Liver (tissue), 8 donors: ENCODE measurements at regions not wholly inside any gene's neighbourhood (a gene's known extent, or its start where the extent isn't known, plus 50 kb on each side); places are given as distances from the start of the nearest gene placed in this dataset.
A peak's percentile ranks its signal among the peaks of the same experiment; 100 is the strongest.

ENCODE experiments used
- DNase-seq: peaks from one replicate; pipeline ENCODE4 v3.0.0-alpha.2; 2017; ENCODE audit warnings: low spot score
- H3K27ac ChIP-seq, 2 donors: one replicate each; pipeline ENCODE4 v1.7.0; 2013; ENCODE audit warnings: inconsistent platforms in 2 of 2, low read length in 2 of 2, control low read depth in 1 of 2, low read depth in 1 of 2, mild to moderate bottlenecking in 1 of 2
- H3K27me3 ChIP-seq, 4 donors: one replicate each; pipeline versions ENCODE4 v1.6.1 to v1.7.0; 2013; ENCODE audit warnings: low read length in 3 of 4, inconsistent platforms in 1 of 4, mild to moderate bottlenecking in 1 of 4, moderate library complexity in 1 of 4; ENCODE audit not compliant: control insufficient read depth in 4 of 4, insufficient read depth in 4 of 4
- H3K36me3 ChIP-seq, 4 donors: one replicate each; pipeline versions ENCODE4 v1.6.1 to v1.7.0; 2013; ENCODE audit warnings: low read length in 3 of 4, mild to moderate bottlenecking in 3 of 4, low read depth in 1 of 4, moderate library complexity in 1 of 4; ENCODE audit not compliant: control insufficient read depth in 4 of 4, insufficient read depth in 3 of 4
- H3K4me1 ChIP-seq, 4 donors: one replicate each; pipeline versions ENCODE4 v1.6.1 to v1.7.0; 2013; ENCODE audit warnings: low read length in 3 of 4, mild to moderate bottlenecking in 3 of 4, moderate library complexity in 1 of 4; ENCODE audit not compliant: control insufficient read depth in 4 of 4, insufficient read depth in 4 of 4
- H3K4me3 ChIP-seq, 3 donors: one replicate each; pipeline versions ENCODE4 v1.6.1 to v1.7.0; 2013; ENCODE audit warnings: low read length in 3 of 3, control low read depth in 1 of 3, low read depth in 1 of 3, mild to moderate bottlenecking in 1 of 3
- H3K9ac ChIP-seq, 2 donors: one replicate each; pipeline ENCODE4 v1.7.0; 2013; ENCODE audit warnings: low read length in 2 of 2, mild to moderate bottlenecking in 2 of 2, moderate library complexity in 2 of 2, control low read depth in 1 of 2, low read depth in 1 of 2
- H3K9me3 ChIP-seq, 4 donors: one replicate each; pipeline versions ENCODE4 v1.6.1 to v1.7.0; 2013; ENCODE audit warnings: low read length in 3 of 4; ENCODE audit not compliant: control insufficient read depth in 4 of 4
- EGR1 ChIP-seq, 2 donors: IDR thresholded peaks; 2 replicates each; pipeline ENCODE4 v1.6.1; 2016 to 2018; ENCODE audit warnings: antibody characterized with exemption in 2 of 2, low read depth in 2 of 2
- FOXA1 ChIP-seq: IDR thresholded peaks from 2 replicates; pipeline ENCODE4 v1.6.1; 2016; ENCODE audit warnings: antibody characterized with exemption
- FOXA2 ChIP-seq: IDR thresholded peaks from 2 replicates; pipeline ENCODE4 v1.6.1; 2016; ENCODE audit warnings: antibody characterized with exemption
- GABPA ChIP-seq, 2 donors: IDR thresholded peaks in 1 of 2; conservative IDR thresholded peaks in 1 of 2; 2 replicates each; pipeline ENCODE4 v1.6.1; 2016; ENCODE audit warnings: antibody characterized with exemption in 2 of 2, mild to moderate bottlenecking in 1 of 2, moderate library complexity in 1 of 2
- HNF4A ChIP-seq, 2 donors: conservative IDR thresholded peaks; 2 replicates each; pipeline ENCODE4 v1.6.1; 2016; ENCODE audit warnings: antibody characterized with exemption in 2 of 2, mild to moderate bottlenecking in 2 of 2
- HNF4G ChIP-seq: IDR thresholded peaks from 2 replicates; pipeline ENCODE4 v1.6.1; 2016; ENCODE audit warnings: antibody characterized with exemption
- JUND ChIP-seq, 2 donors: IDR thresholded peaks; 2 replicates each; pipeline ENCODE4 v1.6.1; 2016; ENCODE audit warnings: antibody characterized with exemption in 2 of 2
- NR2F2 ChIP-seq: IDR thresholded peaks from 2 replicates; pipeline ENCODE4 v1.6.1; 2016; ENCODE audit warnings: antibody characterized with exemption
- RAD21 ChIP-seq, 2 donors: IDR thresholded peaks; 2 replicates each; pipeline ENCODE4 v1.6.1; 2016; ENCODE audit warnings: antibody characterized with exemption in 2 of 2, mild to moderate bottlenecking in 2 of 2
- RXRA ChIP-seq, 2 donors: IDR thresholded peaks; 2 replicates each; pipeline ENCODE4 v1.6.1; 2017 to 2018; ENCODE audit warnings: antibody characterized with exemption in 2 of 2, mild to moderate bottlenecking in 1 of 2
- SP1 ChIP-seq: IDR thresholded peaks from 2 replicates; pipeline ENCODE4 v1.6.1; 2018; ENCODE audit warnings: antibody characterized with exemption, mild to moderate bottlenecking
- TAF1 ChIP-seq: conservative IDR thresholded peaks from 2 replicates; pipeline ENCODE4 v1.6.1; 2016; ENCODE audit warnings: antibody characterized with exemption, mild to moderate bottlenecking
- YY1 ChIP-seq: IDR thresholded peaks from 2 replicates; pipeline ENCODE4 v1.6.1; 2016; ENCODE audit warnings: antibody characterized with exemption, mild to moderate bottlenecking
- WGBS: extraction: QIAGEN DNeasy Blood & Tissue Kit; methylation state at CpG from one replicate; pipeline ENCODE4 v1.1.7; 2013; 5-methylcytosine and 5-hydroxymethylcytosine counted together
- TF ChIP-seq, protein P1 (sequence below): fragments of 150-350 bp; IDR thresholded peaks from 2 replicates; pipeline ENCODE4 v1.5.1; 2017; ENCODE audit warnings: improper control_type of control experiment, low read depth, low read length; ENCODE audit not compliant: missing input control
- TF ChIP-seq, protein P2 (sequence below): IDR thresholded peaks from 2 replicates; pipeline ENCODE4 v1.6.1; 2016; ENCODE audit warnings: antibody characterized with exemption
- TF ChIP-seq, protein P3 (sequence below): IDR thresholded peaks from 2 replicates; pipeline ENCODE4 v1.6.1; 2016; ENCODE audit warnings: antibody characterized with exemption
- TF ChIP-seq, protein P4 (sequence below): IDR thresholded peaks from 2 replicates; pipeline ENCODE4 v1.6.1; 2016; ENCODE audit warnings: antibody characterized with exemption, mild to moderate bottlenecking
- TF ChIP-seq, protein P5 (sequence below): IDR thresholded peaks from 2 replicates; pipeline ENCODE4 v1.6.1; 2016; ENCODE audit warnings: antibody characterized with exemption
- donor health status: healthy.
- donor health status: healthy.
- donor health status: healthy.
- donor health status: healthy.
- donor health status: healthy.

DNA sequence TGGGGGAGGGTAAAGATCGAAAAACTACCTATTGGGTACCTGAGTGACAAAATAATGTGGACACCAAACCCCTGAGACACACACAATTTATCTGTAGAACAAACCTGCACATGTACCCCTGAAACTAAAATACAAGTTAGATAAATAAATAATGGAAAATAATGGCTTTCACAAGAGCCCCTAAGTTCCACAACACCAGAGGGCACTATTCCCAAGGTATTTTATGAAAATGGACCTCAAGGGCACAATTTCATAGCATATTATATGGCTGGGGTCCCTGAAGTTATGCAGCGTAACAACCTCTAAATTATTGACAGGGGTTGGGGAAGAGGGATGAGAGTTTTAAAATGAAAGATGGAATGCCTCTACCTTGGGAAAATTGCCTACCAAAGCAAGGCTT lies 81.3 kb upstream of the TMEM33 start:
- Histone ChIP-seq H3K27ac (no peak overlapping the region), H3K9ac (no peak overlapping the region), H3K27me3 (no peaks in the 10 kb centered on the region), H3K36me3 (no peaks in the 10 kb centered on the region), H3K4me1 (no peaks in the 10 kb centered on the region), H3K4me3 (no peak overlapping the region), H3K9me3 (no peaks in the 10 kb centered on the region)
- WGBS: 82% methylated on average over 2 of the region's 2 CpGs
- TF ChIP-seq HNF4G (no peak), SP1 (no peak), FOXA2 (no peak), FOXA1 (no peak), EGR1 (IDR thresholded peaks at IDR 0.05; ENCODE audit: low read depth in 2 of 2) (no peak), TAF1 (no peak), RAD21 (IDR thresholded peaks at IDR 0.05) (peak; percentile 83 to 88), NR2F2 (no peak), GABPA (IDR thresholded peaks at IDR 0.05 in 1 of 2, conservative IDR thresholded peaks at IDR 0.05 in 1 of 2) (no peak), YY1 (no peak), RXRA (IDR thresholded peaks at IDR 0.05) (no peak), JUND (IDR thresholded peaks at IDR 0.05) (no peak), HNF4A (conservative IDR thresholded peaks at IDR 0.05) (no peak)
- TF ChIP-seq, protein P1, sequence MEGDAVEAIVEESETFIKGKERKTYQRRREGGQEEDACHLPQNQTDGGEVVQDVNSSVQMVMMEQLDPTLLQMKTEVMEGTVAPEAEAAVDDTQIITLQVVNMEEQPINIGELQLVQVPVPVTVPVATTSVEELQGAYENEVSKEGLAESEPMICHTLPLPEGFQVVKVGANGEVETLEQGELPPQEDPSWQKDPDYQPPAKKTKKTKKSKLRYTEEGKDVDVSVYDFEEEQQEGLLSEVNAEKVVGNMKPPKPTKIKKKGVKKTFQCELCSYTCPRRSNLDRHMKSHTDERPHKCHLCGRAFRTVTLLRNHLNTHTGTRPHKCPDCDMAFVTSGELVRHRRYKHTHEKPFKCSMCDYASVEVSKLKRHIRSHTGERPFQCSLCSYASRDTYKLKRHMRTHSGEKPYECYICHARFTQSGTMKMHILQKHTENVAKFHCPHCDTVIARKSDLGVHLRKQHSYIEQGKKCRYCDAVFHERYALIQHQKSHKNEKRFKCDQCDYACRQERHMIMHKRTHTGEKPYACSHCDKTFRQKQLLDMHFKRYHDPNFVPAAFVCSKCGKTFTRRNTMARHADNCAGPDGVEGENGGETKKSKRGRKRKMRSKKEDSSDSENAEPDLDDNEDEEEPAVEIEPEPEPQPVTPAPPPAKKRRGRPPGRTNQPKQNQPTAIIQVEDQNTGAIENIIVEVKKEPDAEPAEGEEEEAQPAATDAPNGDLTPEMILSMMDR: peak; percentile 61
- TF ChIP-seq, protein P2, sequence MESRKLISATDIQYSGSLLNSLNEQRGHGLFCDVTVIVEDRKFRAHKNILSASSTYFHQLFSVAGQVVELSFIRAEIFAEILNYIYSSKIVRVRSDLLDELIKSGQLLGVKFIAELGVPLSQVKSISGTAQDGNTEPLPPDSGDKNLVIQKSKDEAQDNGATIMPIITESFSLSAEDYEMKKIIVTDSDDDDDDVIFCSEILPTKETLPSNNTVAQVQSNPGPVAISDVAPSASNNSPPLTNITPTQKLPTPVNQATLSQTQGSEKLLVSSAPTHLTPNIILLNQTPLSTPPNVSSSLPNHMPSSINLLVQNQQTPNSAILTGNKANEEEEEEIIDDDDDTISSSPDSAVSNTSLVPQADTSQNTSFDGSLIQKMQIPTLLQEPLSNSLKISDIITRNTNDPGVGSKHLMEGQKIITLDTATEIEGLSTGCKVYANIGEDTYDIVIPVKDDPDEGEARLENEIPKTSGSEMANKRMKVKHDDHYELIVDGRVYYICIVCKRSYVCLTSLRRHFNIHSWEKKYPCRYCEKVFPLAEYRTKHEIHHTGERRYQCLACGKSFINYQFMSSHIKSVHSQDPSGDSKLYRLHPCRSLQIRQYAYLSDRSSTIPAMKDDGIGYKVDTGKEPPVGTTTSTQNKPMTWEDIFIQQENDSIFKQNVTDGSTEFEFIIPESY: no peak
- TF ChIP-seq, protein P3, sequence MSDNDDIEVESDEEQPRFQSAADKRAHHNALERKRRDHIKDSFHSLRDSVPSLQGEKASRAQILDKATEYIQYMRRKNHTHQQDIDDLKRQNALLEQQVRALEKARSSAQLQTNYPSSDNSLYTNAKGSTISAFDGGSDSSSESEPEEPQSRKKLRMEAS: no peak
- no peak for DNase-seq

DNA sequence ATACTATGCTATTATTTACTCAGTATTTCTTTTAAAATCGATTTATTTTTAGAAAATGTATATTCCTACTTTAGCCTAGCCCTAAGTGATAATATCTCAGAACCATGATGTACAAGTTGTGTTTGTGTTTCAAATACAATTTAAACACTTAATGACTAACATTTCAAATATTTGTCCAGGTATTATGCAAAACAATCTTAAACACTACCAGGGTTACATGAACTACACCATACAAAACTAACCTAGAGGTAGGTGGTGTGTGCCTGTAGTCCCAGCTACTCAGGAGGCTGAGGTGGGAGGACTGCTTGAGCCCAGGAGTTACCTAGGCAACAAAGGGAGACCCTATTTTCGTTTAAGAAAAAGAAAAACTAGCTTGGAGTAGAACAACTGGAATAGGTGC lies 83.0 kb upstream of the TMEM33 start:
- Histone ChIP-seq H3K4me3 (no peak overlapping the region), H3K27ac (no peak overlapping the region), H3K9me3 (no peaks in the 10 kb centered on the region), H3K36me3 (no peaks in the 10 kb centered on the region), H3K9ac (no peak overlapping the region), H3K4me1 (no peaks in the 10 kb centered on the region), H3K27me3 (no peaks in the 10 kb centered on the region)
- TF ChIP-seq, protein P4, sequence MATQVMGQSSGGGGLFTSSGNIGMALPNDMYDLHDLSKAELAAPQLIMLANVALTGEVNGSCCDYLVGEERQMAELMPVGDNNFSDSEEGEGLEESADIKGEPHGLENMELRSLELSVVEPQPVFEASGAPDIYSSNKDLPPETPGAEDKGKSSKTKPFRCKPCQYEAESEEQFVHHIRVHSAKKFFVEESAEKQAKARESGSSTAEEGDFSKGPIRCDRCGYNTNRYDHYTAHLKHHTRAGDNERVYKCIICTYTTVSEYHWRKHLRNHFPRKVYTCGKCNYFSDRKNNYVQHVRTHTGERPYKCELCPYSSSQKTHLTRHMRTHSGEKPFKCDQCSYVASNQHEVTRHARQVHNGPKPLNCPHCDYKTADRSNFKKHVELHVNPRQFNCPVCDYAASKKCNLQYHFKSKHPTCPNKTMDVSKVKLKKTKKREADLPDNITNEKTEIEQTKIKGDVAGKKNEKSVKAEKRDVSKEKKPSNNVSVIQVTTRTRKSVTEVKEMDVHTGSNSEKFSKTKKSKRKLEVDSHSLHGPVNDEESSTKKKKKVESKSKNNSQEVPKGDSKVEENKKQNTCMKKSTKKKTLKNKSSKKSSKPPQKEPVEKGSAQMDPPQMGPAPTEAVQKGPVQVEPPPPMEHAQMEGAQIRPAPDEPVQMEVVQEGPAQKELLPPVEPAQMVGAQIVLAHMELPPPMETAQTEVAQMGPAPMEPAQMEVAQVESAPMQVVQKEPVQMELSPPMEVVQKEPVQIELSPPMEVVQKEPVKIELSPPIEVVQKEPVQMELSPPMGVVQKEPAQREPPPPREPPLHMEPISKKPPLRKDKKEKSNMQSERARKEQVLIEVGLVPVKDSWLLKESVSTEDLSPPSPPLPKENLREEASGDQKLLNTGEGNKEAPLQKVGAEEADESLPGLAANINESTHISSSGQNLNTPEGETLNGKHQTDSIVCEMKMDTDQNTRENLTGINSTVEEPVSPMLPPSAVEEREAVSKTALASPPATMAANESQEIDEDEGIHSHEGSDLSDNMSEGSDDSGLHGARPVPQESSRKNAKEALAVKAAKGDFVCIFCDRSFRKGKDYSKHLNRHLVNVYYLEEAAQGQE: no peak
- TF ChIP-seq EGR1 (IDR thresholded peaks at IDR 0.05; ENCODE audit: low read depth in 2 of 2): no peak
- TF ChIP-seq, protein P3: no peak
- no peak for TF ChIP-seq JUND (IDR thresholded peaks at IDR 0.05)
- TF ChIP-seq, protein P5, sequence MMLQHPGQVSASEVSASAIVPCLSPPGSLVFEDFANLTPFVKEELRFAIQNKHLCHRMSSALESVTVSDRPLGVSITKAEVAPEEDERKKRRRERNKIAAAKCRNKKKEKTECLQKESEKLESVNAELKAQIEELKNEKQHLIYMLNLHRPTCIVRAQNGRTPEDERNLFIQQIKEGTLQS: no peak
- TF ChIP-seq, protein P1: no peak
- no peak for TF ChIP-seq FOXA2
- no peak for DNase-seq
- 56% methylated on average over 2 of the region's 2 CpGs for WGBS
